ACC112 (cell line): ENCODE measurements at regions not wholly inside any gene's neighbourhood (a gene's known extent, or its start where the extent isn't known, plus 50 kb on each side); places are given as distances from the start of the nearest gene placed in this dataset.

Experiments
- H2AFZ ChIP-seq: fragments of 200-600 bp; sonication (generic); one replicate; pipeline ENCODE4 v1.6.0; 2017; ENCODE audit warnings: antibody characterized with exemption, low read length; ENCODE audit not compliant: unreplicated experiment
- H3K27ac ChIP-seq: fragments of 200-600 bp; sonication (generic); 2 replicates; pipeline ENCODE4 v1.5.1; 2014; ENCODE audit warnings: low read depth, mild to moderate bottlenecking, antibody characterized with exemption, low read length, moderate library complexity
- H3K27me3 ChIP-seq: fragments of 200-600 bp; sonication (generic); 2 replicates; pipeline ENCODE4 v1.6.1; 2014; ENCODE audit warnings: mild to moderate bottlenecking, antibody characterized with exemption, low read length, moderate library complexity, mixed read lengths; ENCODE audit not compliant: insufficient read depth
- H3K36me3 ChIP-seq: fragments of 200-600 bp; sonication (generic); 2 replicates; pipeline ENCODE4 v1.6.1; 2016; ENCODE audit warnings: mild to moderate bottlenecking, antibody characterized with exemption, low read length, moderate library complexity, mixed read lengths; ENCODE audit not compliant: insufficient read depth
- H3K4me1 ChIP-seq: fragments of 200-600 bp; sonication (generic); one replicate; pipeline ENCODE4 v1.6.1; 2016; ENCODE audit warnings: low read length, mixed read lengths; ENCODE audit not compliant: insufficient read depth, unreplicated experiment, control insufficient read depth
- H3K4me3 ChIP-seq: fragments of 200-600 bp; sonication (generic); 2 replicates; pipeline ENCODE4 v1.5.1; 2014; ENCODE audit warnings: mild to moderate bottlenecking, low read depth, low read length
- H3K79me2 ChIP-seq: fragments of 200-600 bp; sonication (generic); one replicate; pipeline ENCODE4 v1.6.0; 2016; ENCODE audit warnings: low read length; ENCODE audit not compliant: control insufficient read depth, unreplicated experiment, insufficient read depth

DNA sequence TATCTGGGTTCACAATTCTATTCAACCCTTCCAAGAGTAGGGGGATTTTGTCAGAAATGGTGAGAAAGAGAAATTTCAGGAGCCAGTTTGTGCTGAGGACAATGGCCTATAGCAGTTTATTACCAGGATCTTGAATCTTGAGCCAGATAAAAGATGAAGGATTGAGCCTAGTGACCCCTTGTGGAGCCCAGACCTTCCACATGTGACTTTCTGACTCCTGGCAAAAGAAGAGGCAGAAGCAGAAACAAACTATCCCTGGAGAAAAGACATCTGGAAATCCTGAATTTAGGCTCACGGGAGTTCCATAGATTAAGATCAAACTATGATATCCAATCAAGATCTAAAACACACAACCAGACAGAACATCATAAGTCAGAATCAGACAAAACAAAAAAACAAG lies 60.9 kb upstream of the CHRM2 start:
- Histone ChIP-seq H2AFZ (no peak overlapping the region), H3K36me3 (no peaks in the 10 kb centered on the region), H3K79me2 (no peaks in the 10 kb centered on the region), H3K27me3 (no peaks in the 10 kb centered on the region), H3K4me3 (no peak overlapping the region), H3K4me1 (no peaks in the 10 kb centered on the region), H3K27ac (no peak overlapping the region)

- H3K79me2 ChIP-seq = no peaks in the 10 kb centered on the region
- no peaks in the 10 kb centered on the region for H3K36me3 ChIP-seq
Measured at GRCh38 chr7:136803028-136803427, 65.4 kb upstream of the CHRM2 start.

DNA sequence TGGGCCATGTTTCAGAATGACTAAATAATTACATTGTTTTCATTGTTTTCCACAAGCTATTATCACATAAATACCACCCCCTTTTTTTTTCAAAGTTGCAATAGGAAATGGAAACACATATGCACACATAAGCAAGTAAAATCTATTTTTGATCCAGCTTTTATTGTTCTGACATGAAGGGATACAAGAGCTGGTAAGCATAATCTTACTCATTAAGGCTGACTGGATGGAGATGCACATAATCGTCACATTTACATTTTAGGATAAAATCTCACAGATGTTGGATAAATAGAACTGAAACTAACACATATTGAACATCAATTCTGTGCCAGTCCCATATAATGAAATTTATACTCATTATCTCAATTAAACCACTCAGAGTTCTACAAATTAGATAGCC lies 84.5 kb upstream of the CHRM2 start:
- Histone ChIP-seq H3K79me2 (no peaks in the 10 kb centered on the region), H3K4me3 (no peak overlapping the region), H3K27ac (no peak overlapping the region)

More at GRCh38 chr7:136803028-136803427, 65.4 kb upstream of the CHRM2 start:
- Histone ChIP-seq H3K27me3 (no peaks in the 10 kb centered on the region), H3K4me1 (no peaks in the 10 kb centered on the region), H3K27ac (no peak overlapping the region), H2AFZ (no peak overlapping the region), H3K4me3 (no peak overlapping the region)

GRCh38 chr7:136741941-136742340 lies 126.5 kb upstream of the CHRM2 start:
- no peaks in the 10 kb centered on the region for H3K36me3 ChIP-seq
- no peak overlapping the region for H3K27ac ChIP-seq
- no peaks in the 10 kb centered on the region for H3K4me1 ChIP-seq
- no peaks in the 10 kb centered on the region for H3K27me3 ChIP-seq
- H3K4me3 ChIP-seq = no peak overlapping the region
- H2AFZ ChIP-seq = no peak overlapping the region
- no peaks in the 10 kb centered on the region for H3K79me2 ChIP-seq

More for the DNA sequence above, 84.5 kb upstream of the CHRM2 start:
- H3K4me1 ChIP-seq = no peaks in the 10 kb centered on the region
- no peaks in the 10 kb centered on the region for H3K27me3 ChIP-seq
- H3K36me3 ChIP-seq = no peaks in the 10 kb centered on the region
- no peak overlapping the region for H2AFZ ChIP-seq

DNA sequence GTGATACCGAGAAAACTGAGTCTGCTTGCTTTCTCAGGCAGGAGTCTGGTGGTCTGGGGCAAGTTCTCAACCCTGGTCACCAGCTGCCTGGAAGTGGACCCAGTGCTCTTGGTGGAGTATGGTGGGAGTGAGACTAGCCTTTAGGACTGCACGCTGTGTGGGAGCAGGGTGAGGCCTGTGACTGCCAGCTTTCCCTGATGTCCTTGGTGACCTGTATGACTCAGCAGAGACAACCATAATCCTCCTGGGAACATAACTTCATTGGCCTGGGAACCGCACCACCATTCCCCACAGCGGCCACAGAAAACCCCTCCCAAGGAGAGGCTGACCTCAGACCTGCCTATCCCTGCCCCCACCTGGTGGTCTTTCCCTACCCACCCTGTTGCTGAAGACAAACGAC lies 139.5 kb upstream of the CHRM2 start:
- Histone ChIP-seq H2AFZ (no peak overlapping the region), H3K27me3 (no peaks in the 10 kb centered on the region), H3K27ac (no peak overlapping the region)

GRCh38 chr7:136726460-136726859 lies 142.0 kb upstream of the CHRM2 start:
- no peaks in the 10 kb centered on the region for H3K79me2 ChIP-seq
- H2AFZ ChIP-seq = no peak overlapping the region
- H3K27ac ChIP-seq = no peak overlapping the region
- H3K4me1 ChIP-seq = no peaks in the 10 kb centered on the region
- H3K4me3 ChIP-seq = no peak overlapping the region
- H3K36me3 ChIP-seq = no peaks in the 10 kb centered on the region
- no peaks in the 10 kb centered on the region for H3K27me3 ChIP-seq

More for the DNA sequence above, 139.5 kb upstream of the CHRM2 start:
- Histone ChIP-seq H3K36me3 (no peaks in the 10 kb centered on the region), H3K79me2 (no peaks in the 10 kb centered on the region), H3K4me1 (no peaks in the 10 kb centered on the region), H3K4me3 (no peak overlapping the region)

GRCh38 chr7:136717910-136718557 lies 150.4 kb upstream of the CHRM2 start:
- no peak overlapping the region for H3K27ac ChIP-seq
- H3K79me2 ChIP-seq = no peaks in the 10 kb centered on the region
- H3K4me1 ChIP-seq = no peaks in the 10 kb centered on the region
- no peaks in the 10 kb centered on the region for H3K27me3 ChIP-seq
- no peaks in the 10 kb centered on the region for H3K36me3 ChIP-seq
- H2AFZ ChIP-seq = no peak overlapping the region
- H3K4me3 ChIP-seq = no peak overlapping the region

DNA sequence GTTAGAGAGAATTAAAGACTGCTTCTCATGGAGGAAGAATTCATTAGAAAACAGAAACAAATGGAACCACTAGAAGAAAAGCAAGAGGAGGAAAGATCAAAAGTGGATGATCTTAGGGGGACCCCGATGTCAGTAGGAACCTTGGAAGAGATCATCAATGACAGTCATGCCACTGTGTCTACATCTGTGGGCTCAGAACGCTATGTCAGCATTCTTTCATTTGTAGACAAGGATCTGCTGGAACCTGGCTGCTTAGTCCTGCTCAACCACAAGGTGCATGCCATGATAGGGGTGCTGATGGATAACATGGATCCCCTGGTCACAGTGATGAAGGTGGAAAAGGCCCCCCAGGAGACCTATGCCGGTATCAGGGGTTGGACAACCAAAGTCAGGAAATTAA lies 154.4 kb upstream of the CHRM2 start:
- Histone ChIP-seq H2AFZ (no peak overlapping the region), H3K27me3 (no peaks in the 10 kb centered on the region), H3K36me3 (no peaks in the 10 kb centered on the region), H3K79me2 (no peaks in the 10 kb centered on the region), H3K27ac (no peak overlapping the region), H3K4me3 (no peak overlapping the region), H3K4me1 (no peaks in the 10 kb centered on the region)

- Histone ChIP-seq H2AFZ (no peak overlapping the region), H3K4me1 (no peaks in the 10 kb centered on the region), H3K79me2 (no peaks in the 10 kb centered on the region), H3K27ac (no peak overlapping the region), H3K4me3 (no peak overlapping the region), H3K36me3 (no peaks in the 10 kb centered on the region), H3K27me3 (no peaks in the 10 kb centered on the region)
Measured at GRCh38 chr7:136710751-136711150, 157.7 kb upstream of the CHRM2 start.

DNA sequence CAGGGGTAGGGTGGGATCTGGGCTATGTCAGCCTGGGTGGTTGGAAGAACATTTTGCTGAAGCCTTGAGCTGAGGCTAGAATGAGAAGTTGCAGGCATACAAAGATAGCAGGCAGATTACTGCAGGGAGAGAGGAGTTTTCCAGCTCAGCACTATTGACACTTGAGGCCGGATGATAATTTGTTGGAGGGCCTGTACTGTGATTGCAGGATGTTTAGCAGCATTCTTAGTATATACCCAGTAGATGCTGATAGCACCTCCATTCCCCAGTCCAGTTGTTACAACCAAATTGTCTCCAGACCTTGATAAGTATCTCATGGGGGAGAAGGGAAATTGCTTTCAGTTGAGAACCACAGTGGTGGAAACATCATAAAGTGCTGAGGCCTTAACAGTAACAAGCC lies 158.6 kb upstream of the CHRM2 start:
- no peaks in the 10 kb centered on the region for H3K79me2 ChIP-seq
- no peaks in the 10 kb centered on the region for H3K27me3 ChIP-seq
- no peaks in the 10 kb centered on the region for H3K4me1 ChIP-seq
- H3K36me3 ChIP-seq = no peaks in the 10 kb centered on the region
- H2AFZ ChIP-seq = no peak overlapping the region
- H3K27ac ChIP-seq = no peak overlapping the region
- H3K4me3 ChIP-seq = no peak overlapping the region

- Histone ChIP-seq H2AFZ (no peak overlapping the region), H3K27me3 (no peaks in the 10 kb centered on the region), H3K27ac (no peak overlapping the region), H3K79me2 (no peaks in the 10 kb centered on the region), H3K4me1 (no peaks in the 10 kb centered on the region), H3K4me3 (no peak overlapping the region), H3K36me3 (no peaks in the 10 kb centered on the region)
Measured at GRCh38 chr7:136702913-136703312, 165.5 kb upstream of the CHRM2 start.
